ENCODE measurements at regions not wholly inside any gene's neighbourhood (a gene's known extent, or its start where the extent isn't known, plus 50 kb on each side); places are given as distances from the start of the nearest gene placed in this dataset.

- TF ChIP-seq CTCF (IDR thresholded peaks at IDR 0.05; ENCODE audit: partially characterized antibody, unreplicated experiment), result no peak
- Mint-ChIP-seq H3K4me1 (ENCODE audit: low read depth, unreplicated experiment) (no peaks in the 10 kb centered on the region), H3K27ac (ENCODE audit: unreplicated experiment) (no peak overlapping the region), H3K36me3 (ENCODE audit: unreplicated experiment) (no peaks in the 10 kb centered on the region), H3K9me3 (ENCODE audit: unreplicated experiment) (no peaks in the 10 kb centered on the region), H3K27me3 (ENCODE audit: unreplicated experiment) (no peaks in the 10 kb centered on the region), H3K4me3 (ENCODE audit: unreplicated experiment) (no peak overlapping the region)
- DNase-seq, result no peak
Measured at GRCh38 chr3:110184536-110184935, 847.2 kb upstream of the DPPA4 start.

GRCh38 chr3:110193074-110193473 lies 855.7 kb upstream of the DPPA4 start:
- H3K27me3 Mint-ChIP-seq (ENCODE audit: unreplicated experiment), result no peaks in the 10 kb centered on the region
- H3K4me3 Mint-ChIP-seq (ENCODE audit: unreplicated experiment), result no peak overlapping the region
- no peak for DNase-seq
- no peaks in the 10 kb centered on the region for H3K9me3 Mint-ChIP-seq (ENCODE audit: unreplicated experiment)
- no peaks in the 10 kb centered on the region for H3K36me3 Mint-ChIP-seq (ENCODE audit: unreplicated experiment)
- no peak for TF ChIP-seq CTCF (IDR thresholded peaks at IDR 0.05; ENCODE audit: partially characterized antibody, unreplicated experiment)
- no peaks in the 10 kb centered on the region for H3K4me1 Mint-ChIP-seq (ENCODE audit: low read depth, unreplicated experiment)
- no peak overlapping the region for H3K27ac Mint-ChIP-seq (ENCODE audit: unreplicated experiment)

- Mint-ChIP-seq H3K4me1 (ENCODE audit: low read depth, unreplicated experiment) (no peaks in the 10 kb centered on the region), H3K9me3 (ENCODE audit: unreplicated experiment) (no peaks in the 10 kb centered on the region), H3K27me3 (ENCODE audit: unreplicated experiment) (peaks cover 2% of the 10 kb centered on the region), H3K27ac (ENCODE audit: unreplicated experiment) (no peak overlapping the region), H3K36me3 (ENCODE audit: unreplicated experiment) (no peaks in the 10 kb centered on the region), H3K4me3 (ENCODE audit: unreplicated experiment) (no peak overlapping the region)
- no peak for TF ChIP-seq CTCF (IDR thresholded peaks at IDR 0.05; ENCODE audit: partially characterized antibody, unreplicated experiment)
- no peak for DNase-seq
Measured at GRCh38 chr3:110198717-110199587, 861.6 kb upstream of the DPPA4 start.

GRCh38 chr3:110199588-110199943 lies 862.2 kb upstream of the DPPA4 start:
- no peak for TF ChIP-seq CTCF (IDR thresholded peaks at IDR 0.05; ENCODE audit: partially characterized antibody, unreplicated experiment)
- peak; percentile 9 for DNase-seq
- Mint-ChIP-seq H3K36me3 (ENCODE audit: unreplicated experiment) (no peaks in the 10 kb centered on the region), H3K27me3 (ENCODE audit: unreplicated experiment) (peaks cover 2% of the 10 kb centered on the region), H3K4me1 (ENCODE audit: low read depth, unreplicated experiment) (no peaks in the 10 kb centered on the region), H3K9me3 (ENCODE audit: unreplicated experiment) (no peaks in the 10 kb centered on the region), H3K27ac (ENCODE audit: unreplicated experiment) (no peak overlapping the region), H3K4me3 (ENCODE audit: unreplicated experiment) (no peak overlapping the region)

- no peak overlapping the region for H3K4me3 Mint-ChIP-seq (ENCODE audit: unreplicated experiment)
- H3K27me3 Mint-ChIP-seq (ENCODE audit: unreplicated experiment), result no peaks in the 10 kb centered on the region
- no peaks in the 10 kb centered on the region for H3K4me1 Mint-ChIP-seq (ENCODE audit: low read depth, unreplicated experiment)
- DNase-seq, result no peak
- no peak for TF ChIP-seq CTCF (IDR thresholded peaks at IDR 0.05; ENCODE audit: partially characterized antibody, unreplicated experiment)
- H3K36me3 Mint-ChIP-seq (ENCODE audit: unreplicated experiment), result no peaks in the 10 kb centered on the region
- H3K9me3 Mint-ChIP-seq (ENCODE audit: unreplicated experiment), result no peaks in the 10 kb centered on the region
- H3K27ac Mint-ChIP-seq (ENCODE audit: unreplicated experiment), result no peak overlapping the region
Measured at GRCh38 chr3:110210086-110210660, 861.4 kb upstream of the NECTIN3 start.
